ENCODE measurements at regions not wholly inside any gene's neighbourhood (a gene's known extent, or its start where the extent isn't known, plus 50 kb on each side); places are given as distances from the start of the nearest gene placed in this dataset.
A peak's percentile ranks its signal among the peaks of the same experiment; 100 is the strongest.
"Not testable (repeated sequence)": the region's sequence is repeated elsewhere in the genome, so short reads cannot be mapped to it uniquely, and the experiment has no call there.

DNA sequence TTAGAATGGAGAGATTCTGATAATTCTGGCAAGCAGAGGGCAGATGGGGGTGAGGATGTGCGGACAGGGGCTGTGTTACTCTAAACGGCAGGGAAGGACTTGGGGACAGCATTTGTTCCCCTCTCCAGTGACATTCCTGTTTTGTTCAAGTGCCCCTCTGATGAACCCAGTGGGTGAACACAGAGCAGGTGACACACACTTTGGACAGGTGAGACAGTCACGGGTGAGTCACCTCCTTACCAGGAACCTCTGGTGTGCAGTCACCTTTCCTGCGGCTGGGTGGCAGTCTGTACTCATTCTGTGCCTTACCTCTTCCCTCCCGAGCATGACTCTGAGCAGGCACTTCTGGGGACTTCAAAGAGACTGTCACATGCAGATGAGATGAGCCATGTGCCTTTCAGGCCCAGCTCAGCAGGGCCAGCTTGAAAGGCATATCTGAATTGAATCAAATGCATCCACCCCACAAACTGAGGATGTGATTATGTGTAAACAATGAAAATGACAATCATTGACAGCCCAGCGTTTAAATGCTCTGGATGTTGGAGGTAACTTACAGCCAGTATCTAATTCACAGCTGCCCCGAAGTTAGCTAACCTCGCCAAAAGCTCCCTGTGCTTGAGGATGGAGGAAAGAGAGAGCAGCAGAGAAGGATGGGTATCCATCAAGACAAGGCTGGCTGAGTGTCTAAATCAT lies 362.4 kb downstream of the BCL2L11 start:
- DNase-seq (ENCODE audit: low read depth, low spot score); CTCF ChIA-PET; H3K27ac ChIP-seq (ENCODE audit: low read depth, low read length); H3K4me3 ChIP-seq (ENCODE audit: low read depth, low read length); H3K27me3 ChIP-seq (ENCODE audit: control insufficient read depth, insufficient read depth, low read length); POLR2A ChIA-PET; H3K9me3 ChIP-seq (ENCODE audit: control insufficient read depth, insufficient read depth, low read length): not testable (repeated sequence)

- CTCF ChIA-PET; H3K27ac ChIP-seq (ENCODE audit: low read depth, low read length); DNase-seq (ENCODE audit: low read depth, low spot score); H3K4me3 ChIP-seq (ENCODE audit: low read depth, low read length); POLR2A ChIA-PET; H3K27me3 ChIP-seq (ENCODE audit: control insufficient read depth, insufficient read depth, low read length); H3K9me3 ChIP-seq (ENCODE audit: control insufficient read depth, insufficient read depth, low read length): not testable (repeated sequence)
Measured at GRCh38 chr2:111484097-111484496, 363.4 kb downstream of the BCL2L11 start.

DNA sequence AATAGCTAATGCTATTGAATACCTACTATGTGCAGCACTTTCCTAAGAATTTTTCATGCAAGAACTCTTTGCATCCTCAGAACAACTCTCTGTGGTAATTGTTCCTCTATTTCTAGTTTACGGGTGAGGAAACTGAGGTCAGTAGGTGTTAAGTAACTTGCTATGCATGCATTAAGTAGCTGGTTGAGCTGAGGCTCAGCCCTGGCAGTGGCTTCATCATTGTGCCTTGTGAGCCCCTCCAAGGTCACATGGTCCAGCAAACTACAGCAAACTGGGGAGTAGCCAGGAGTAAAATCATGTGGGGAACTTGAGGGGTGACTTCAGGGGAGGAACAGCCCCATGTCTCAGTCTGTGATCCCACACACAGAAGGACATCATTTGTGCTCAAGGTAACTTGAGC lies 365.2 kb downstream of the BCL2L11 start:
- H3K9me3 ChIP-seq (ENCODE audit: control insufficient read depth, insufficient read depth, low read length); H3K4me3 ChIP-seq (ENCODE audit: low read depth, low read length); H3K27me3 ChIP-seq (ENCODE audit: control insufficient read depth, insufficient read depth, low read length); POLR2A ChIA-PET; DNase-seq (ENCODE audit: low read depth, low spot score); H3K27ac ChIP-seq (ENCODE audit: low read depth, low read length); CTCF ChIA-PET: not testable (repeated sequence)

GRCh38 chr2:111488451-111488850 lies 367.7 kb downstream of the BCL2L11 start:
- H3K27ac ChIP-seq (ENCODE audit: low read depth, low read length); H3K4me3 ChIP-seq (ENCODE audit: low read depth, low read length); H3K27me3 ChIP-seq (ENCODE audit: control insufficient read depth, insufficient read depth, low read length); POLR2A ChIA-PET; H3K9me3 ChIP-seq (ENCODE audit: control insufficient read depth, insufficient read depth, low read length); CTCF ChIA-PET; DNase-seq (ENCODE audit: low read depth, low spot score): not testable (repeated sequence)

DNA sequence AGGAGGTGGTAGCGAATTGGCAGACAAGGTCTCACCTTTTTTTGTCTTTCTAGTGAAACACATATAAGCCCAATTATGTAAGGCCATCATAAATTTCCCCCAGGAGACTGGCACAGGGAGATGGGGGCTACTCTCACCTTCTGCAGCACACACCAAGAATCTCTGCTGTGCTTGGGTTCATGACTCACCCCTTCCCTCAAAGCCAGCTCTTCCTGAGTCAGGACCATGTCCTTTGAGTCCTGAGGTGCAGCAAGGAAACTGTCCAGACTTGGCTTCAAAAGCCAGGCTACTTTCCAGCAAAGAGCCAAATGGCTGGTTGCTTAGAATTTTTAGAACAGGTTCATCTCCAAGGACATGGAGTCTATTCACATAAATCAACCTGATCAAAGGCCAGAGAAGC lies 368.7 kb downstream of the BCL2L11 start:
- H3K27me3 ChIP-seq (ENCODE audit: control insufficient read depth, insufficient read depth, low read length); DNase-seq (ENCODE audit: low read depth, low spot score); H3K9me3 ChIP-seq (ENCODE audit: control insufficient read depth, insufficient read depth, low read length); CTCF ChIA-PET; H3K27ac ChIP-seq (ENCODE audit: low read depth, low read length); POLR2A ChIA-PET; H3K4me3 ChIP-seq (ENCODE audit: low read depth, low read length): not testable (repeated sequence)

DNA sequence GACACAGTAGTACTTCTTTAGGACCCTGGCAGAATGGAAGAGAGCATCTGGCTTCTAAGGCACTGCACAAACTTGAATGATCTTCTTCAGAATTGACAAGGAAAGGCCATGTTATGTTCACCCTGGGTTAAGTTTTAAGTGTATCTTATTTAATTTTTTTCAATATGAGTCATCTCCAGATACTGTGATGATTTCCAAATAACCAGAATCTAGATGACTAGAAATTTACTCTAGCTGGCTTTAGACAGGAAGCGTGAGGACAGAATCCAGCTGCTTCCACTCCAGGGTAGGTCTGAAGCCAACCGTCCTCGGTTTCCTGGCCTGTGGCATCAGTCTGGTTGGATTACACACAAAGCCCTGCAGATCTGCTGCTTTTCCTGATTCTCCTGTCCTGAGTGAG lies 370.5 kb downstream of the BCL2L11 start:
- H3K9me3 ChIP-seq (ENCODE audit: control insufficient read depth, insufficient read depth, low read length); DNase-seq (ENCODE audit: low read depth, low spot score); POLR2A ChIA-PET; H3K27me3 ChIP-seq (ENCODE audit: control insufficient read depth, insufficient read depth, low read length); CTCF ChIA-PET: not testable (repeated sequence)
- Histone ChIP-seq H3K27ac (ENCODE audit: low read depth, low read length) (peak overlapping the region; percentile 52), H3K4me3 (ENCODE audit: low read depth, low read length) (peak overlapping the region; percentile 27; the same call in 1 of the 2 replicates)

DNA sequence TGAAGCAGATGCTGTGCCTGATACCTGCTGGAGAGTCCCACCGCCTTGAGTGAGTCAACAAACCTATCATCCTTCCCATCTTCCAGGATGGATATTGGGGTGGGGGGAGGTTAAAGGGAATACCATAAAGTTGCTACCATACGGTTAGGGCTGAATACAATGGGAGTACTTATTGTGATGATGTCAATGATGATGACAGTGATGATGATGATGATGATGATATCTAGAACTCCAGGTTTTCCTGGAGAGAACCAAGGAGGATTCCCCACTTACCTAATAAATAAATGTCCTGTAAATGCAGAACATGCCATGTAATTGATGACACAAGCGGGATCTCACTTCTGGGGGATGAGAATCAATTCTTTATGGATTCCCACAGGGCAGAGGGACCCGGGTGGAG lies 370.9 kb downstream of the BCL2L11 start:
- CTCF ChIA-PET; DNase-seq (ENCODE audit: low read depth, low spot score); H3K27me3 ChIP-seq (ENCODE audit: control insufficient read depth, insufficient read depth, low read length); POLR2A ChIA-PET; H3K9me3 ChIP-seq (ENCODE audit: control insufficient read depth, insufficient read depth, low read length): not testable (repeated sequence)
- Histone ChIP-seq H3K4me3 (ENCODE audit: low read depth, low read length) (peak overlapping the region; percentile 27), H3K27ac (ENCODE audit: low read depth, low read length) (peak overlapping the region; percentile 39)

DNA sequence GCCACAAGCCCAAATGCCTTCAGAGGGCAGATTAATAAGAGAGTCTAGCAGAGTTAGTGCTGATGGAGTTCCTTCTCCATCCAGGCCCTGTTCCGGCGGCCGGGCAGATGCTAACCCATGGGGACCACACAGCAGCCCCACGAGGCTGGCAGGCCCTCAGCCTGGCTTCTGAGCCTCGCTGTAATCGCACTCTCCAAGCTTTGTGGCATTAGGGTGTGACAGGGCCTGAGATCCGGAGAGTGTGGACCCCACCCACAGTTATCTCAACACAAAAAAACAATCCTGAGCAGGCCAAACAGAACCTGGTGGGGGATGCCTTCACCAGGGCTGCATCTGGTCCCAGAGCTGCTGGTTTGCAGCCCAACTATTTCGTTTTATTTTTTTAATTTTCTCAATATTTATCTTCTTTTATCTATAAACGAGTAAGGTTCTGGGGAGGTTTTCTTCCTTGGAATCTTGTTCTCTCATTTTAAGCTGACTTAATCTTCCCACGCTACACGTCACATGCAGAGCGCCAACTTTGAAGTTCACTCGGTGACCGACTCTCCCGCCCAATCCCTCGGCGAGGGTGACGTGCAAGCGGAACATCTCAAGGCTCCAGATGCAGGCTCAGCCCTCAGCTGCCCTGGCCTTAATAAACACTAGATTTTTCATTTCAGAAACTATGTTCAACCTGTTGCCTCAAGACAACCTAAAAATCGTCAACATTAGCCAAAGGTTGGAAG lies 372.4 kb downstream of the BCL2L11 start:
- CTCF ChIA-PET; H3K27me3 ChIP-seq (ENCODE audit: control insufficient read depth, insufficient read depth, low read length); DNase-seq (ENCODE audit: low read depth, low spot score); POLR2A ChIA-PET; H3K9me3 ChIP-seq (ENCODE audit: control insufficient read depth, insufficient read depth, low read length): not testable (repeated sequence)
- H3K4me3 ChIP-seq (ENCODE audit: low read depth, low read length) = peak overlapping the region; percentile 66
- peak overlapping the region; percentile 90 for H3K27ac ChIP-seq (ENCODE audit: low read depth, low read length)

DNA sequence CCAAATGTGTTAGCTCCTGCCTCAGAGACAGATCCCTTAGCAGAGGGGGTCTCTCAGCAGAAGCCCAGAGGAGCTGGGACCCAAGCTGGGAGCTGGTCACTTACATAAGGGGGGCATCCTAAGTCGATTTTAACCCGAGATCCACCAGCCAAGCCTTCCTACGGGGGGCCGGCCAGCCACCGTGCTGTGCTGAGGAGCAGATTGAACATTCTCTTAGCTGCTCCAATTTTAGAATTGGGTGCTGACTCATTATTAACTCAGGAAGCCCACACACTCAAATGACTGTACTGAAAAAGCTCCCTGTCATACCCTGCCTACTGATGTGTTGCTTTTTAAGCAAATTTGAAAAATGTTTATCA lies 373.0 kb downstream of the BCL2L11 start:
- DNase-seq (ENCODE audit: low read depth, low spot score); H3K9me3 ChIP-seq (ENCODE audit: control insufficient read depth, insufficient read depth, low read length); CTCF ChIA-PET; POLR2A ChIA-PET; H3K27me3 ChIP-seq (ENCODE audit: control insufficient read depth, insufficient read depth, low read length): not testable (repeated sequence)
- peak overlapping the region; percentile 66 for H3K4me3 ChIP-seq (ENCODE audit: low read depth, low read length)
- H3K27ac ChIP-seq (ENCODE audit: low read depth, low read length) = peak overlapping the region; percentile 90

- DNase-seq (ENCODE audit: low read depth, low spot score); POLR2A ChIA-PET; CTCF ChIA-PET; H3K27me3 ChIP-seq (ENCODE audit: control insufficient read depth, insufficient read depth, low read length); H3K9me3 ChIP-seq (ENCODE audit: control insufficient read depth, insufficient read depth, low read length): not testable (repeated sequence)
- Histone ChIP-seq H3K4me3 (ENCODE audit: low read depth, low read length) (peak overlapping the region; percentile 62), H3K27ac (ENCODE audit: low read depth, low read length) (peak overlapping the region; percentile 80)
Measured at GRCh38 chr2:111494288-111494980, 373.7 kb downstream of the BCL2L11 start.

DNA sequence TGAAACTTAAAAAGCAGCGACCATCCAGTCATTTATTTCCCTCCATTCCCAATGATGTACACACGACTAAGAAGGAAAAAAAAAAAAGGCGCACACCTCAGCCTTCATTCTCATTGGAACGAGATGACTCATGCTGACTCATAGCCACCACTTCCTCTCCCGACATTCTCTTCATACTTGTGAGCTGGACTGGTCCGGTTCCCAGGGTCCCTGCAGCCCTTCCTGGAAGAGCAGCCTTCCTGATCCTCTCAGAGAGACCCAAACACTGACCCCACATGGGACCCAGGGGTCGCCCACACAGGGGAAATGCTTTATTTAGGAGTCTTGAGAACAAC lies 374.2 kb downstream of the BCL2L11 start:
- POLR2A ChIA-PET; H3K9me3 ChIP-seq (ENCODE audit: control insufficient read depth, insufficient read depth, low read length); DNase-seq (ENCODE audit: low read depth, low spot score); CTCF ChIA-PET; H3K27me3 ChIP-seq (ENCODE audit: control insufficient read depth, insufficient read depth, low read length): not testable (repeated sequence)
- Histone ChIP-seq H3K27ac (ENCODE audit: low read depth, low read length) (peak overlapping the region; percentile 80), H3K4me3 (ENCODE audit: low read depth, low read length) (peak overlapping the region; percentile 62)

DNA sequence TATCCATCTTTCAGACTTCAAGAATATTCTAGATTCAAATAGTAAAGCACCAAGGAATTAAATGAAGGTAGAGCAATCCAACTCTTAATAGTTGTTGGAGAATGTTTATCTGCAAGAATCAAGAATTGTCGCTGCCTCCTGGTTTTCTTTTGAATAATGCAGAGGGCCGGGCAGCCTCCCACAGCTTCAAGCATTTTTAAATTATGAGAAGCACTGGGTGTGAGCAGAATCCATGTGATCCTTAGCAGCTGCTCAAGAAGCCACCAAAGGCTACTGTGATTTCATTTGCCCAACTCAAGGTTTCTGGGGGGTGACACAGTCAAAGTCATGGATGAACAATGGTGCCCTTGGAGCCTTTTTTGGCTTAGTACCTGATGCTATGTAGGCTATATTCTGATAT lies 374.9 kb downstream of the BCL2L11 start:
- POLR2A ChIA-PET; CTCF ChIA-PET; H3K27me3 ChIP-seq (ENCODE audit: control insufficient read depth, insufficient read depth, low read length); H3K4me3 ChIP-seq (ENCODE audit: low read depth, low read length); DNase-seq (ENCODE audit: low read depth, low spot score); H3K9me3 ChIP-seq (ENCODE audit: control insufficient read depth, insufficient read depth, low read length): not testable (repeated sequence)
- peak overlapping the region; percentile 84 for H3K27ac ChIP-seq (ENCODE audit: low read depth, low read length)
